ENCODE measurements at regions not wholly inside any gene's neighbourhood (a gene's known extent, or its start where the extent isn't known, plus 50 kb on each side); places are given as distances from the start of the nearest gene placed in this dataset.

DNA sequence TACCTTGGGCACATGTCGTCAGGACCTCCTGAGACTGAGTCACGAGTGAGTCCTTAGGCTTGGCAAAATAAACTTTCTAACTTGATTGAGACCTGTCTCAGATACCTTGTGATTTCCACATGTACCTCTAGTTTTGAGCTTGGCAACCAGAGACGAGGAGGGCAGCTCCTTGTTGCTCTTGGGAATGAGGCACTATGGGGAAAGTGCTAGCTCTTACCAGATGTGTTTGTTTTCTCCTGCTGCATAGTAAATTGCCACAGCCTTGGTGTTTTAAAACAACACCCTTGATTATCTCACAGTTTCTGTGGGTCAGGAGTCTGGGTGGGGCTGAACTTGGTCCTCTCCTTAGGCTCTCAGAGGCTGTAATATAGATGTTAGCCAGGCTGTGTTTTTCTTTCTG lies 59.1 kb upstream of the MAML3 start:
- TF ChIP-seq, protein P1, sequence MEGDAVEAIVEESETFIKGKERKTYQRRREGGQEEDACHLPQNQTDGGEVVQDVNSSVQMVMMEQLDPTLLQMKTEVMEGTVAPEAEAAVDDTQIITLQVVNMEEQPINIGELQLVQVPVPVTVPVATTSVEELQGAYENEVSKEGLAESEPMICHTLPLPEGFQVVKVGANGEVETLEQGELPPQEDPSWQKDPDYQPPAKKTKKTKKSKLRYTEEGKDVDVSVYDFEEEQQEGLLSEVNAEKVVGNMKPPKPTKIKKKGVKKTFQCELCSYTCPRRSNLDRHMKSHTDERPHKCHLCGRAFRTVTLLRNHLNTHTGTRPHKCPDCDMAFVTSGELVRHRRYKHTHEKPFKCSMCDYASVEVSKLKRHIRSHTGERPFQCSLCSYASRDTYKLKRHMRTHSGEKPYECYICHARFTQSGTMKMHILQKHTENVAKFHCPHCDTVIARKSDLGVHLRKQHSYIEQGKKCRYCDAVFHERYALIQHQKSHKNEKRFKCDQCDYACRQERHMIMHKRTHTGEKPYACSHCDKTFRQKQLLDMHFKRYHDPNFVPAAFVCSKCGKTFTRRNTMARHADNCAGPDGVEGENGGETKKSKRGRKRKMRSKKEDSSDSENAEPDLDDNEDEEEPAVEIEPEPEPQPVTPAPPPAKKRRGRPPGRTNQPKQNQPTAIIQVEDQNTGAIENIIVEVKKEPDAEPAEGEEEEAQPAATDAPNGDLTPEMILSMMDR (IDR thresholded peaks at IDR 0.05; ENCODE audit: low read depth, low read length, missing control alignments) = no peak
- Histone ChIP-seq H3K27ac (no peak overlapping the region), H3K27me3 (replicated peaks) (no peaks in the 10 kb centered on the region), H3K4me3 (ENCODE audit: low read depth, low read length) (no peak overlapping the region), H3K36me3 (replicated peaks) (no peaks in the 10 kb centered on the region)
- in situ Hi-C loops (cut with HindIII; ENCODE audit: low pct_ligation_motif_present, low sequenced_read_pairs) = no loop called here
- DNase-seq = no peak

DNA sequence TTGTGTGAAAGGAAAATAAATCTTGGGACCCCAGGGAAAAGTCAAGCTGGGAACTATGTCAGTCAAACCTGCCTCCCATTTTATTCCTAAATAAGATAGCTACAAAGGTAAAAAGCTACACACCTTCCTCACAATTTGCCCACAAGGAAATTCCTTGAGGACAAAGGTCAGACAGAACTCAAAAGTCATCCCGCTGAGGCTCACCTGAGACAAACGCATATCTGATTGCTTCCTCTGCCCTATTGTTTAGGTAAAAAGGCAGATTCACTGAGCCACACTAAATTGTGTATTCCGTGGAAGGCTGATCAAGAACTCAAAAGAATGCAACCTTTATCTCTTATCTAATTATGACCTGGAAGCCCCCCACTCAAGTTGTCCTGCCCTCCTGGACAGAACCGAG lies 58.7 kb upstream of the MAML3 start:
- Histone ChIP-seq H3K4me3 (ENCODE audit: low read depth, low read length) (no peak overlapping the region), H3K36me3 (replicated peaks) (no peaks in the 10 kb centered on the region), H3K27ac (no peak overlapping the region), H3K27me3 (replicated peaks) (no peaks in the 10 kb centered on the region)
- TF ChIP-seq, protein P1 (IDR thresholded peaks at IDR 0.05; ENCODE audit: low read depth, low read length, missing control alignments) = no peak
- DNase-seq = no peak
- in situ Hi-C loops (cut with HindIII; ENCODE audit: low pct_ligation_motif_present, low sequenced_read_pairs) = no loop called here

DNA sequence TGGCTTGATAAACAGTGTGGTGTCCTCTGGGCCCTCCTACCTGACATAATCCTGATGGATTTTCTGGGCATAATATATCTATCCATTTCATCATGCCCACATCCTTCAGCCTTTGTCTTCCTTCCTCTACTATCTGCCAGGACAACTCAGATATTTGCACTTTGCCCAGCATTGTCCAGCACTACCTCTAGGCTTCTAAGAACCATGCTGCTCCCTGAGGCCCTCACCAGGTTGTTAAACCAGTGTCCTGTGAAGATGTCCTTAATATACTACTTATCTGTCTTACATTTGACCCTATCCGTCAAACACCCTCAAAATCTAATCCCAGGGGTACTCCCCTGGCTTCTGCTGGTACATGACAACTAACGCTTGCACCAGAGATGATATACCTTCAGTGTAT lies 58.2 kb upstream of the MAML3 start:
- Histone ChIP-seq H3K4me3 (ENCODE audit: low read depth, low read length) (no peak overlapping the region), H3K27ac (no peak overlapping the region), H3K36me3 (replicated peaks) (no peaks in the 10 kb centered on the region), H3K27me3 (replicated peaks) (no peaks in the 10 kb centered on the region)
- DNase-seq = no peak
- in situ Hi-C loops (cut with HindIII; ENCODE audit: low pct_ligation_motif_present, low sequenced_read_pairs) = no loop called here
- TF ChIP-seq, protein P1 (IDR thresholded peaks at IDR 0.05; ENCODE audit: low read depth, low read length, missing control alignments) = no peak

DNA sequence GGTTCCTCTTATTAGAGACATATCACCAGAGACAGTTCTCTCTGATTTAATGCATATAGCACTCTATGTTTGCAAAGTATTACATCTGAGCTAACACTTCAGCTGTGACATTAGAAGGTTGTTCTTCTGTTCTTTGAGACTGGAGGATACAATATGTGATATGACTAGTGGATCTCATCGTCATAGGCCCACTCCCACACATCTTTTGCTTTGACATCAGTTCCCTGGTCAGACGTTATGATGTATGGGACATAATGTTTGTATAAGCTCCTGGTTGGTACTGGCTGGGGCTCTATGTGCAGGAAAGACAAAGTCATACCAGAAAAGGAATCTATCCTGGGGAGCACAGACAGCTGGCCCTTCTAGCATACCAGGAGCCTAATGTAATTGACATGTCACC lies 57.7 kb upstream of the MAML3 start:
- Histone ChIP-seq H3K27ac (no peak overlapping the region), H3K36me3 (replicated peaks) (no peaks in the 10 kb centered on the region), H3K4me3 (ENCODE audit: low read depth, low read length) (no peak overlapping the region), H3K27me3 (replicated peaks) (no peaks in the 10 kb centered on the region)
- TF ChIP-seq, protein P1 (IDR thresholded peaks at IDR 0.05; ENCODE audit: low read depth, low read length, missing control alignments) = no peak
- in situ Hi-C loops (cut with HindIII; ENCODE audit: low pct_ligation_motif_present, low sequenced_read_pairs) = no loop called here
- no peak for DNase-seq

DNA sequence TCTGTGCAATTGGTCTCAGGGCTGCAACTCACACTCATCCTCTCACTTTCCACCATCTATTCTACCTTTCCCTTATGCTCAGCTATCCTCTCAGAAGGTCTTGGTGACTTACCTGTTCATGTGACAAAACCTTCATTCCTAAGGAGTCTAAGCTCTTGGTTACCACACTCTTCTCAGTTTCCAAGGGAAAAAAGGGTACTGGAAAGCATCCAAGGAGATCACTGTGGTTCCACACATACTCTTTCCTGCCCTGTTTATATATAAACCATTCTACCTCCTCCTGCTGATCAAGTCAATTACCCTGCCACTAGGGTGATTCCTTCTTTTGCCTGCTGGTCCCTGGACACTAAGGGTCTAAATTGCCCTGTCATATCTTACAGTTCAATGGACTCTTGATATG lies 57.2 kb upstream of the MAML3 start:
- TF ChIP-seq, protein P1 (IDR thresholded peaks at IDR 0.05; ENCODE audit: low read depth, low read length, missing control alignments) = no peak
- Histone ChIP-seq H3K27me3 (replicated peaks) (no peaks in the 10 kb centered on the region), H3K27ac (no peak overlapping the region), H3K36me3 (replicated peaks) (no peaks in the 10 kb centered on the region), H3K4me3 (ENCODE audit: low read depth, low read length) (no peak overlapping the region)
- no peak for DNase-seq
- in situ Hi-C loops (cut with HindIII; ENCODE audit: low pct_ligation_motif_present, low sequenced_read_pairs) = no loop called here

DNA sequence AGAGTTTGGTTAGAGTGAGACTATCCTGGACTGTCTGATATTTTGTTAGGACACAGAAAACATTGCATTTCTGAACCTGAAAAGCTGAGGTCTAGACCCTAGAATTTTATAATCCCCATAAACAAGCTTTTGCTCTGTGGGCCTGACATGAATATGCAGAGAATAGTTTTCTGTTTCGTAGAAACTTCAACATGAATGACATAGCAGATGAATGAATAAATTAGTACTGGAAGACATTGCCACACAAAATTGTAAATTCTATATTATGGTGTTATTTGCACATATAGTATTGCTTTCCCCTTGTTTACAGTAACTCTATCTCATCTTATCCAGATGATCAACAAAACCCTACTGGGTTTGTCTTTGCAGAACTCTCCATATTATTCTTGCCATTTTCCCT lies 54.9 kb upstream of the MAML3 start:
- TF ChIP-seq, protein P1 (IDR thresholded peaks at IDR 0.05; ENCODE audit: low read depth, low read length, missing control alignments) = no peak
- in situ Hi-C loops (cut with HindIII; ENCODE audit: low pct_ligation_motif_present, low sequenced_read_pairs) = no loop called here
- H3K27ac ChIP-seq = no peak overlapping the region
- H3K27me3 ChIP-seq (replicated peaks) = no peaks in the 10 kb centered on the region
- H3K4me3 ChIP-seq (ENCODE audit: low read depth, low read length) = no peak overlapping the region
- H3K36me3 ChIP-seq (replicated peaks) = no peaks in the 10 kb centered on the region
- no peak for DNase-seq

All from brain microvascular endothelial cell (primary cell).